DND-41 (cell line): ENCODE measurements at regions not wholly inside any gene's neighbourhood (a gene's known extent, or its start where the extent isn't known, plus 50 kb on each side); places are given as distances from the start of the nearest gene placed in this dataset.

Experiments used
- CTCF ChIP-seq: IDR thresholded peaks from 2 replicates; pipeline ENCODE4 v1.5.1; 2012; ENCODE audit warnings: borderline replicate concordance, low read length, moderate library complexity, mild to moderate bottlenecking; ENCODE audit not compliant: poor library complexity, severe bottlenecking; ENCODE audit errors: extremely low read depth
- EZH2 ChIP-seq: IDR thresholded peaks from 3 replicates; pipeline ENCODE4 v1.6.1; 2012; ENCODE audit warnings: borderline replicate concordance, low read depth, mild to moderate bottlenecking, moderate library complexity, low read length, inconsistent platforms; ENCODE audit not compliant: severe bottlenecking

- TF ChIP-seq CTCF, result no peak
- TF ChIP-seq EZH2, result no peak
These were observed 465.3 kb upstream of the PTBP2 start for GRCh38 chr1:96256130-96256790.
